Thymus (tissue), 11 donors: ENCODE measurements at regions not wholly inside any gene's neighbourhood (a gene's known extent, or its start where the extent isn't known, plus 50 kb on each side); places are given as distances from the start of the nearest gene placed in this dataset.

Experiments
- DNase-seq, 9 donors: peaks; one replicate each; pipeline ENCODE4 v3.0.0-alpha.2; 2013; ENCODE audit warnings: low spot score in 9 of 9, low read depth in 6 of 9, missing footprints in 1 of 9
- H3K27ac ChIP-seq, 2 donors: one replicate each; pipeline ENCODE4 v1.5.1; 2013; ENCODE audit warnings: control low read depth in 1 of 2, low read depth in 1 of 2, low read length in 1 of 2, mild to moderate bottlenecking in 1 of 2, moderate library complexity in 1 of 2
- H3K27me3 ChIP-seq, 2 donors: one replicate each; pipeline ENCODE4 v1.5.1; 2013; ENCODE audit warnings: low read length in 1 of 2; ENCODE audit not compliant: control insufficient read depth in 2 of 2, insufficient read depth in 1 of 2
- H3K36me3 ChIP-seq, 2 donors: one replicate each; pipeline ENCODE4 v1.5.1; 2013; ENCODE audit warnings: low read length in 1 of 2, mild to moderate bottlenecking in 1 of 2, moderate library complexity in 1 of 2; ENCODE audit not compliant: control insufficient read depth in 2 of 2, insufficient read depth in 2 of 2
- H3K4me1 ChIP-seq, 2 donors: one replicate each; pipeline ENCODE4 v1.5.1; 2013; ENCODE audit warnings: low read length in 2 of 2; ENCODE audit not compliant: control insufficient read depth in 2 of 2, insufficient read depth in 2 of 2
- H3K4me3 ChIP-seq, 2 donors: one replicate each; pipeline ENCODE4 v1.5.1; 2013; ENCODE audit warnings: low read length in 2 of 2, control low read depth in 1 of 2, mild to moderate bottlenecking in 1 of 2
- H3K9me3 ChIP-seq, 2 donors: one replicate each; pipeline ENCODE4 v1.5.1; 2013; ENCODE audit warnings: low read length in 1 of 2, mild to moderate bottlenecking in 1 of 2; ENCODE audit not compliant: control insufficient read depth in 2 of 2, insufficient read depth in 1 of 2
- WGBS: extraction: QIAGEN DNeasy Blood & Tissue Kit; methylation state at CpG from one replicate; pipeline ENCODE4 v1.1.7; 2013; 5-methylcytosine and 5-hydroxymethylcytosine counted together
- donor health status: healthy.

DNA sequence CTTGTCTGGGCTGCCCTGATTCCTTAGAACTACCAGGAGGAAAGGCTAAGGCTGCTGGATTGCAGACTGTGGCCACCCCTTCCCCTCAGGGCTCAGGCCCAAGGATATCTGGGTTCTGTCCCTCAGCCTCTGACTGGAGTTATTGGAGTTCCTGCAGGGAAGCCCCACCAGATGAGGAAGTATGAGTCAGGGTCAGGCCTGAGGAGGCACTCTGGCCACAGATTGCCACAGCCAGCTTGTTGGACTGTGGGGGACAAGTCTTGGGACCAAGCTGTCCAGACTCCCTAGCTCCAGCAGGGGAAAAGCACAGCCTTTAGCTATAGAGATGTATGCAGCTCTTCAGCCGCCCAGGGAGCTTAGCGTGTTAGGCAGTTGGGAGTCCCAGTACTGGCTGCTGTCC lies 381.9 kb upstream of the TOM1L1 start:
- WGBS, result over 99% methylated on average over 2 of the region's 2 CpGs
- peaks cover 0 to 12% of the 10 kb centered on the region in 2 donors for H3K9me3 ChIP-seq

DNA sequence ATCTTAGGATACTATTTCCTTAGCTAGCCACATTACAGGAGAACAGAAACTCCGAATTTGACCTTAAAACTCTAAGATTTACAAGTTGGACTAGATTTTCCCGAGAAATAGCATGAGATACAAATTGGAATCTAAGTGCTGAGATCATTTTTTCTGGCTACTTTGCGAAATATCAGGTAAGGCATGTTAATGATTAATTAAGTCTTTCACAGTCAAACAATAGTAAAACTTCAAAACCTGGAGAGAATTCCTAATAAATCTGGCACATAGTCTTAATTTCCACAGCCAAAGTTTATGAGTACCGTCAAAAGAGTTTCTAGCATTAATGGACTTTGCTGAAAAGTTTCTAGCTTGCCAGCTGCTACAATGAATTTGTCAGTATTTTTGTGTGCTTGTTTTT lies 379.5 kb upstream of the TOM1L1 start:
- Histone ChIP-seq H3K9me3 (peaks cover 0 to 12% of the 10 kb centered on the region in 2 donors), H3K36me3 (no peaks in the 10 kb centered on the region), H3K4me1 (no peaks in the 10 kb centered on the region), H3K4me3 (no peak overlapping the region), H3K27ac (no peak overlapping the region), H3K27me3 (no peaks in the 10 kb centered on the region)
- 83% methylated on average over 4 of the region's 4 CpGs for WGBS
- DNase-seq, result no peak

More for the DNA sequence above, 381.9 kb upstream of the TOM1L1 start:
- Histone ChIP-seq H3K4me3 (no peak overlapping the region), H3K27ac (no peak overlapping the region), H3K27me3 (no peaks in the 10 kb centered on the region), H3K36me3 (no peaks in the 10 kb centered on the region), H3K4me1 (no peaks in the 10 kb centered on the region)
- DNase-seq, result no peak

DNA sequence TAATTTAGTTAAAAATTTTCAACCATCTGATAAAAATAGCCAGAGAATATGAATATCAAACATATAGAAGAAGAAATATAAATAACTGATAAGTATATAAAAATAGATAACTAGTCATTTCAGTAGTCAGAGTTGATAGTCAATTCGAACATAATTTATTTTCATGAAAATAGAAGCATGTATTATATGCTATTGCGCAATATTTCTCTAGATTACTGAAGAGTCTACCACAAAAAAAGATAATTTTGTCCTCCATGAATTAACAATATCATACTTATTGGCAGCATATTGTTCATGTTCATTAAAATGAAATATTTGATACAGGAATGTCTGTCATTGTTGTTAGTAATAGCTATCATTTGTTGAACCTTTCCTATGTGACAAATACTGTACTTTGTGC lies 376.2 kb upstream of the TOM1L1 start:
- Histone ChIP-seq H3K27me3 (no peaks in the 10 kb centered on the region), H3K36me3 (no peaks in the 10 kb centered on the region), H3K4me1 (no peaks in the 10 kb centered on the region), H3K4me3 (no peak overlapping the region), H3K9me3 (no peaks in the 10 kb centered on the region), H3K27ac (no peak overlapping the region)
- DNase-seq, result no peak
- 90% methylated on average over 2 of the region's 2 CpGs for WGBS

DNA sequence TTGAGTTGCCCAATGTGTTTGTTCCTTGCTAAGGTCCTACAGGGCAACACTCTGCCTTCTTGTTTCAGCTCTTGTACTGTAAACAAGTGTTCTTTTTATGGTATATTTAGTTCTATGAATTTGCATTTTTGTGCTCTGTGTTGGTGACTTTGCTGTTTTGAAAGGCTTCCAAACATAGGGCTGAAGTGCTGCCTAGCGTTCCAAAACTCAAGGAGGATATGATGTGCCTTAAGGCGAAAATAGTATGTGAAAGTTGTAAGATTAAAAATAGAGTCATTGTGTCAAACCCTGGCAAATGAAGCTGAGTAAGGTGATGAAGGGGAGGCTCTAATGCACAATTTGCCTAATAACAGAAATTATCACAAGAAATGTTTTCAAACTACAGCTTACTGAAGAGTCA lies 372.7 kb upstream of the TOM1L1 start:
- Histone ChIP-seq H3K4me1 (no peaks in the 10 kb centered on the region), H3K9me3 (no peaks in the 10 kb centered on the region), H3K4me3 (no peak overlapping the region), H3K36me3 (no peaks in the 10 kb centered on the region), H3K27me3 (no peaks in the 10 kb centered on the region), H3K27ac (no peak overlapping the region)
- DNase-seq, result no peak
- 97% methylated on average over 2 of the region's 2 CpGs for WGBS

DNA sequence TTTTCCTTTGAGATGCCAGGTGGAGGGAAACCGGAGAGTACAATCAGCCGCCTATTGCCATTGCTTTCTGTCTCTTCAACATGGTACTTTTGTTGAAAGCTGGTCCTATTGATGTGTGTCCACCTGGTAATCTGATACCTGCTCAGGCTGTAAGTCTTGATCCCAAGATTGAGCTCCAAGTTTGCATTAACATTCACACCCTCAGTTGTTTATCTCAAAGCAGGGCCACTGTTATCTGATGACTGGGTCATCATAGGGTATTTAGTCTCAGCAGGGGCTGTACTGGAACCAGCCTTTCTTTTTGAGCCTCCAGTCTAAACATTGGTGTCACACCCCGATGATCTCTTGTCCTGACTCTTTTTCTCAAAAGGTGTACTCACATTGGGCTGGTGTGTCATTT lies 370.3 kb upstream of the TOM1L1 start:
- 66% methylated on average over 3 of the region's 3 CpGs for WGBS
- H3K4me1 ChIP-seq, result no peaks in the 10 kb centered on the region
- no peak for DNase-seq
- H3K36me3 ChIP-seq, result no peaks in the 10 kb centered on the region
- no peak overlapping the region for H3K4me3 ChIP-seq
- no peaks in the 10 kb centered on the region for H3K9me3 ChIP-seq
- no peak overlapping the region for H3K27ac ChIP-seq
- no peaks in the 10 kb centered on the region for H3K27me3 ChIP-seq

DNA sequence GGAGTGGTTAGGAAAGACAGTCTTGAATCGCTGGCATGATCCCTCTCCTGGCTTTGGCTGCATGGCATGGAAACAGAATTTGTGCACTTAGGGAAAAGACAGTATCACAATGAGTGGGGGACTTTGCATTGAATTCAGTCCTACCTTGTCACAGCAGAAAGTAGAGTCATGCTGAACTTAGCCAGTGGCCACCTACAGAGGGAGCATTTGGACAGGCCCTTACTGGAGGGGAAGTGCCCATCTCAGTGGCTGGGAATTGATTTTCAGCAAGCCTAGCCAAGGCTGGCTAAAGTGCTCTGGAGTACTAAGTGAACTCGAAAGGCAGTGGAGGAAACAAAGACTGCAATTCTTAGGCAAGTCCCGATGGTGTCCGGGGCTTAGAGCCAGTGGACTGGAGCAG lies 364.3 kb upstream of the TOM1L1 start:
- 95% methylated on average over 4 of the region's 4 CpGs for WGBS
- peaks cover 2 to 13% of the 10 kb centered on the region in 2 donors for H3K9me3 ChIP-seq
- H3K27ac ChIP-seq, result no peak overlapping the region
- H3K4me1 ChIP-seq, result no peaks in the 10 kb centered on the region
- no peaks in the 10 kb centered on the region for H3K27me3 ChIP-seq
- no peak overlapping the region for H3K4me3 ChIP-seq
- H3K36me3 ChIP-seq, result no peaks in the 10 kb centered on the region
- no peak for DNase-seq

DNA sequence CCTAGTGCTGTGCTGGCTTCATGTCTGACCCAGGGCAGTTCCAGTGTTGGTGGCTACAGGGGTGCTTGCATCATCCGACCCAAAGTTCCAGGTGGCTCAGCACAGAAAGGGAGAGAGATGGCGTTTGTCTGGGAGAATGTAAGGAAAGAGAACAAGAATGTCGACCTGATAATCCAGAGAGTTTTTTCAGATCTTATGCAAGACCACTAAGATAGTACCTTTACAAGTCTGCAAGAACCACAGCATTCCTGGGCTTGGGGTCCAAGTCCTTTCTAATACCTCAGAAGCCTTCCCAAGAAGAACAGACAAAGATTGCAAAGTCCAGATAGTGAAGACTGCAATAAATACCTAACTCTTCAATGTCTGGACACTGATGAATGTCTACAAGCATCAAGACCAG lies 363.0 kb upstream of the TOM1L1 start:
- Histone ChIP-seq H3K4me1 (no peaks in the 10 kb centered on the region), H3K27me3 (no peaks in the 10 kb centered on the region), H3K9me3 (peaks cover 2 to 13% of the 10 kb centered on the region in 2 donors)

DNA sequence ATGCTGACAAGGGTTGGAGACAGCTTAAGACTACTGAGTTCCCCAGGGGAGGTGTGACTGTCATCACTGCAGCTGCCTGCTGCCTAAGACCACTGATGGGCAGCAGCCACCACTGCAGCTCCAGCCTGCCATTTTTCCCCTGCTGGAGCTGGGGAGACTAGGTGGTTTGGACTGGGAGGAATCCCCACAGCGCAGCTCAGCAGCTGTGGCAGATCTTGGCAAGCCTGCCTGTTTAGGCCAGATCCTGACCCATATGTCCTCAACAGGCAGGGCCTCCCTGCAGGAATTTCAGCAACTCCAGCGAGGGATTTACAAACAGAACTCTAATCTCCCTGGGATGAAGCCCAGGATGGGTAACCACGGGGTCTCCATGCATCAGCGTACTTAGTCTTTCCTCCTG lies 356.4 kb upstream of the TOM1L1 start:
- Histone ChIP-seq H3K9me3 (no peaks in the 10 kb centered on the region), H3K4me3 (no peak overlapping the region), H3K27ac (no peak overlapping the region), H3K4me1 (no peaks in the 10 kb centered on the region), H3K27me3 (no peaks in the 10 kb centered on the region), H3K36me3 (no peaks in the 10 kb centered on the region)
- DNase-seq, result no peak
- 74% methylated on average over 4 of the region's 4 CpGs for WGBS

More for the DNA sequence above, 363.0 kb upstream of the TOM1L1 start:
- WGBS, result 92% methylated on average over 3 of the region's 3 CpGs
- DNase-seq, result no peak
- Histone ChIP-seq H3K4me3 (no peak overlapping the region), H3K36me3 (no peaks in the 10 kb centered on the region), H3K27ac (no peak overlapping the region)

DNA sequence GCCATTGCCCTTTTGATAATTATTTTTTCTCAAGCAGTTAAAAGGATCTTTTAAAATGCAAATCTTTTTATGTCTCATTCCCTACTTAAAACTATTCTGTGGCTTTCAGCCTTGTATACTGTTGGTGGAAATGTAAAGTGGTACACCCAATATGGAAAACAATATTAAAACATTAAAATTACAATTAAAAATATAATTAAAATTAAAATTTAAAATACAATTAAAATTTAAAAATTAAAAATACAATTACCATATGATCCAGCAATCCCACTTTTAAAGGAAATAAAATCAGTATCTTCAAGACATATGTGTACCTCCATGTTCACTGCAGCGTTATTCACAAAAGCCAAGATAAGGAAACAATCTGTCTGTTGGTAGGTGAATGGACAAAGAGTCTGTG lies 340.8 kb upstream of the TOM1L1 start:
- H3K27ac ChIP-seq, result no peak overlapping the region
- no peaks in the 10 kb centered on the region for H3K36me3 ChIP-seq
- H3K4me3 ChIP-seq, result no peak overlapping the region
- no peak for DNase-seq
- no peaks in the 10 kb centered on the region for H3K4me1 ChIP-seq
- peaks cover 0 to 6% of the 10 kb centered on the region in 2 donors for H3K9me3 ChIP-seq
- H3K27me3 ChIP-seq, result no peaks in the 10 kb centered on the region
- WGBS, result 95% methylated on average over 1 of the region's 1 CpG

DNA sequence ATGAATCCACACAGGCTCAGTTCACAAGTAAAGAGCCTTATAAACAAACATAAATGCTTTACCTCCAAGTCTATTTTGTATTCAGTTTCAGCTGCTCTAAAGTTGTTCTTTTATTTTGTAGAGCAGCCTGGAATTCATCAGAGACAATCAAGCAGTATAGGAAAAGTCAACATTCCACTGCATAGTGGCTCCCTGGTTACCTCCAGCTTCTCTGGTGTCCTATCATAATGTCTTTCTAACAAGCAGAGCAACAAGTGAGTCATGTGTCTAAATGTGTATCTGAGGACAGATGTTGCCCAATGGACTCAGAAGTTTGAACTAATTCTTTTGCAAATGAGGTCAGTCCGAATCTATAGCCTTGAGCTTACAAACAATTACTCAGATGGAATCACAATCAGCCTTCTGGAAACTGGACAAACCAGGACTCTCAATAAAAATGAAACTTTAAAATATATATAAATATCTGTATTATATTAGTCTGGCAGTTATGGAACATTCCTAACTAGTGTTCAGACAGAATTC lies 292.0 kb upstream of the TOM1L1 start:
- Histone ChIP-seq H3K4me3 (no peak overlapping the region), H3K27ac (no peak overlapping the region), H3K9me3 (peaks cover 1 to 14% of the 10 kb centered on the region in 2 donors), H3K4me1 (no peaks in the 10 kb centered on the region), H3K27me3 (no peaks in the 10 kb centered on the region), H3K36me3 (no peaks in the 10 kb centered on the region)
- WGBS, result 89% methylated on average over 1 of the region's 1 CpG
- no peak for DNase-seq
